IMR-90 (cell line): ENCODE measurements at regions not wholly inside any gene's neighbourhood (a gene's known extent, or its start where the extent isn't known, plus 50 kb on each side); places are given as distances from the start of the nearest gene placed in this dataset.

Experiments
- ATAC-seq: fragments of 200-7000 bp; cut with Tn5 transposase; 2 replicates; pipeline ENCODE4 v1.9.1; 2020; ENCODE audit warnings: low read depth, mild to moderate bottlenecking, moderate library complexity
- BruUV-seq: library from RNA; stranded (reverse); fragments of 400-500 nt; replicated peaks from 2 replicates; lab custom pipeline; 2021; lab: Mats Ljungman, UMichigan
- CTCF ChIA-PET: fragments of 300-600 bp; formaldehyde crosslinking; extraction: SDS; loops from one replicate; lab custom pipeline; 2021; ENCODE audit warnings: antibody characterized with exemption; lab: Yijun Ruan, JAX
- POLR2A ChIA-PET: fragments of 300-600 bp; sonication (Branson Sonifier 250); formaldehyde crosslinking; loops from one replicate; lab custom pipeline; 2022; ENCODE audit warnings: antibody characterized with exemption; ENCODE audit not compliant: unreplicated experiment; lab: Charles Lee
- DNase-seq: peaks from one replicate; pipeline ENCODE4 v3.0.0; 2013
- H2AFZ ChIP-seq: replicated peaks from 2 replicates; pipeline ENCODE3; 2013; ENCODE audit warnings: low read length, mild to moderate bottlenecking; ENCODE audit not compliant: poor library complexity
- H2AK5ac ChIP-seq: 2 replicates; pipeline ENCODE4 v1.6.1; 2013; ENCODE audit warnings: low read depth, low read length, inconsistent platforms
- H2AK9ac ChIP-seq: replicated peaks from 2 replicates; pipeline ENCODE3; 2013; ENCODE audit warnings: mild to moderate bottlenecking, low read depth, low read length, moderate library complexity; ENCODE audit not compliant: poor library complexity
- H2BK120ac ChIP-seq: 2 replicates; pipeline ENCODE4 v1.6.1; 2013; ENCODE audit warnings: low read depth, low read length, inconsistent platforms
- H2BK15ac ChIP-seq: 3 replicates; pipeline ENCODE4 v1.6.1; 2013; ENCODE audit warnings: low read depth, low read length, inconsistent platforms
- H2BK20ac ChIP-seq: 2 replicates; pipeline ENCODE4 v1.6.1; 2013; ENCODE audit warnings: low read depth, mild to moderate bottlenecking, inconsistent platforms, low read length, moderate library complexity
- H2BK5ac ChIP-seq: 2 replicates; pipeline ENCODE4 v1.6.1; 2013; ENCODE audit warnings: mild to moderate bottlenecking, low read depth, low read length, inconsistent platforms; ENCODE audit not compliant: poor library complexity, severe bottlenecking
- H3K14ac ChIP-seq: replicated peaks from 2 replicates; pipeline ENCODE4 v1.6.1; 2013; ENCODE audit warnings: low read depth, low read length, inconsistent platforms
- H3K18ac ChIP-seq: 2 replicates; pipeline ENCODE4 v1.6.1; 2013; ENCODE audit warnings: low read depth, low read length, control low read depth
- H3K23ac ChIP-seq: 2 replicates; pipeline ENCODE4 v1.6.1; 2013; ENCODE audit warnings: low read depth, low read length, inconsistent platforms
- H3K27ac ChIP-seq: 2 replicates; pipeline ENCODE4 v1.5.1; 2013; ENCODE audit warnings: mild to moderate bottlenecking, control low read depth, low read length; ENCODE audit not compliant: insufficient read depth
- H3K27me3 ChIP-seq: 2 replicates; pipeline ENCODE4 v1.6.1; 2013; ENCODE audit warnings: low read length; ENCODE audit not compliant: control insufficient read depth, insufficient read depth
- H3K36me3 ChIP-seq: 2 replicates; pipeline ENCODE4 v1.6.1; 2013; ENCODE audit warnings: low read length, mixed read lengths; ENCODE audit not compliant: control insufficient read depth, insufficient read depth
- H3K4ac ChIP-seq: 2 replicates; pipeline ENCODE4 v1.6.1; 2013; ENCODE audit warnings: low read depth, low read length, inconsistent platforms
- H3K4me1 ChIP-seq: 2 replicates; pipeline ENCODE4 v1.6.1; 2013; ENCODE audit warnings: low read length, mixed read lengths; ENCODE audit not compliant: control insufficient read depth, insufficient read depth
- H3K4me2 ChIP-seq: 2 replicates; pipeline ENCODE4 v1.6.1; 2013; ENCODE audit warnings: low read depth, mild to moderate bottlenecking, control low read depth, low read length, moderate library complexity
- H3K4me3 ChIP-seq: 2 replicates; pipeline ENCODE4 v1.5.1; 2013; ENCODE audit warnings: low read depth, mild to moderate bottlenecking, control low read depth, low read length, moderate library complexity; ENCODE audit not compliant: insufficient read depth
- H3K56ac ChIP-seq: 2 replicates; pipeline ENCODE4 v1.6.1; 2013; ENCODE audit warnings: low read length, inconsistent platforms; ENCODE audit not compliant: insufficient read depth; ENCODE audit errors: extremely low read depth
- H3K79me1 ChIP-seq, 2 experiments: 2 replicates each; pipeline ENCODE4 v1.6.1; 2013; ENCODE audit warnings: low read length in 2 of 2, inconsistent platforms in 1 of 2, low read depth in 1 of 2
- H3K9ac ChIP-seq: 2 replicates; pipeline ENCODE4 v1.6.1; 2013; ENCODE audit warnings: low read depth, low read length, control low read depth
- H3K9me1 ChIP-seq: 2 replicates; pipeline ENCODE4 v1.6.1; 2013; ENCODE audit warnings: low read length, inconsistent platforms; ENCODE audit not compliant: insufficient read depth
- H3K9me3 ChIP-seq: 2 replicates; pipeline ENCODE4 v1.6.1; 2013; ENCODE audit warnings: low read length; ENCODE audit not compliant: control insufficient read depth, insufficient read depth
- H4K20me1 ChIP-seq: 2 replicates; pipeline ENCODE4 v1.6.1; 2013; ENCODE audit warnings: low read length, inconsistent platforms; ENCODE audit not compliant: insufficient read depth
- H4K5ac ChIP-seq: 2 replicates; pipeline ENCODE4 v1.6.1; 2013; ENCODE audit warnings: mild to moderate bottlenecking, low read depth, low read length, control low read depth
- H4K8ac ChIP-seq, 2 experiments: 2 replicates each; pipeline ENCODE4 v1.6.1; 2013; ENCODE audit warnings: low read depth in 2 of 2, low read length in 2 of 2, control low read depth in 1 of 2, inconsistent platforms in 1 of 2
- H4K91ac ChIP-seq: 2 replicates; pipeline ENCODE4 v1.6.1; 2013; ENCODE audit warnings: low read depth, low read length, inconsistent platforms; ENCODE audit not compliant: insufficient read depth
- BHLHE40 ChIP-seq: fragments of 150-350 bp; IDR thresholded peaks from 2 replicates; pipeline ENCODE4 v1.6.1; 2016; ENCODE audit warnings: mild to moderate bottlenecking, low read depth, low read length
- CEBPB ChIP-seq: IDR thresholded peaks from 2 replicates; pipeline ENCODE4 v1.6.1; 2012; ENCODE audit warnings: low read depth, low read length, improper control_type of control experiment
- CHD1 ChIP-seq: IDR thresholded peaks from 2 replicates; pipeline ENCODE4 v1.6.1; 2012; ENCODE audit warnings: low read depth, low read length, improper control_type of control experiment
- FOS ChIP-seq: fragments of 150-350 bp; IDR thresholded peaks from 2 replicates; pipeline ENCODE4 v1.6.1; 2016; ENCODE audit warnings: low read depth, low read length
- MAFK ChIP-seq: IDR thresholded peaks from 2 replicates; pipeline ENCODE4 v1.6.1; 2012; ENCODE audit warnings: low read depth, low read length, improper control_type of control experiment
- MAZ ChIP-seq: IDR thresholded peaks from 2 replicates; pipeline ENCODE4 v1.6.1; 2012; ENCODE audit warnings: low read depth, mild to moderate bottlenecking, low read length, improper control_type of control experiment, moderate library complexity, borderline replicate concordance
- MXI1 ChIP-seq: IDR thresholded peaks from 2 replicates; pipeline ENCODE4 v1.6.1; 2012; ENCODE audit warnings: low read depth, mild to moderate bottlenecking, low read length, moderate library complexity, borderline replicate concordance
- NFE2L2 ChIP-seq: fragments of 150-350 bp; IDR thresholded peaks from 2 replicates; pipeline ENCODE4 v1.6.1; 2016; ENCODE audit warnings: low read depth, mild to moderate bottlenecking, low read length
- POLR2A ChIP-seq: IDR thresholded peaks from 2 replicates; pipeline ENCODE4 v1.6.1; 2012; ENCODE audit warnings: mild to moderate bottlenecking, low read depth, low read length
- RAD21 ChIP-seq: IDR thresholded peaks from 2 replicates; pipeline ENCODE4 v1.6.1; 2012; ENCODE audit warnings: low read length, improper control_type of control experiment
- RCOR1 ChIP-seq: IDR thresholded peaks from 2 replicates; pipeline ENCODE4 v1.6.1; 2012; ENCODE audit warnings: mild to moderate bottlenecking, low read length, improper control_type of control experiment; ENCODE audit not compliant: insufficient replicate concordance
- RFX5 ChIP-seq: IDR thresholded peaks from 2 replicates; pipeline ENCODE4 v1.8.0; 2012; ENCODE audit warnings: low read depth, mild to moderate bottlenecking, low read length, moderate library complexity
- SMC3 ChIP-seq: fragments of 150-350 bp; IDR thresholded peaks from 2 replicates; pipeline ENCODE4 v1.6.1; 2016; ENCODE audit warnings: low read depth, mild to moderate bottlenecking, antibody characterized with exemption, low read length, moderate library complexity
- WGBS, 2 experiments: methylation state at CpG; one replicate each; pipeline versions ENCODE4 v1.1.5 to v1.1.7; 2013; ENCODE audit warnings: missing lambda C conversion rate in 2 of 2; ENCODE audit not compliant: insufficient read length in 1 of 2; ENCODE audit errors: extremely low coverage in 2 of 2; 5-methylcytosine and 5-hydroxymethylcytosine counted together
- dilution Hi-C: fragments of 300-500 bp; cut with HindIII; formaldehyde crosslinking; loops from one replicate; pipeline ENCODE4 v1.14.3; 2018; ENCODE audit warnings: low sequenced_read_pairs; ENCODE audit not compliant: unreplicated experiment
- in situ Hi-C: fragments of 300-500 bp; cut with MboI; formaldehyde crosslinking; loops from 3 replicates; pipeline ENCODE4 v1.14.3; 2019; ENCODE audit warnings: low sequenced_read_pairs, inconsistent platforms, mixed read lengths
- intact Hi-C: fragments of 100-400 bp; cut with micrococcal nuclease; formaldehyde crosslinking; loops from 2 replicates; pipeline ENCODE4 v1.10.0; 2022
- TF ChIP-seq, protein P1 (sequence below): conservative IDR thresholded peaks from 2 replicates; pipeline ENCODE4 v1.5.1; 2012; ENCODE audit warnings: mild to moderate bottlenecking, low read depth, low read length, improper control_type of control experiment
- TF ChIP-seq, protein P2 (sequence below): fragments of 150-350 bp; IDR thresholded peaks from 2 replicates; pipeline ENCODE4 v1.6.1; 2016; ENCODE audit warnings: low read depth, mild to moderate bottlenecking, low read length, moderate library complexity, borderline replicate concordance
- TF ChIP-seq, protein P3 (sequence below): fragments of 150-350 bp; IDR thresholded peaks from 2 replicates; pipeline ENCODE4 v1.6.1; 2017; ENCODE audit warnings: mild to moderate bottlenecking, antibody characterized with exemption, low read length, low read depth

DNA sequence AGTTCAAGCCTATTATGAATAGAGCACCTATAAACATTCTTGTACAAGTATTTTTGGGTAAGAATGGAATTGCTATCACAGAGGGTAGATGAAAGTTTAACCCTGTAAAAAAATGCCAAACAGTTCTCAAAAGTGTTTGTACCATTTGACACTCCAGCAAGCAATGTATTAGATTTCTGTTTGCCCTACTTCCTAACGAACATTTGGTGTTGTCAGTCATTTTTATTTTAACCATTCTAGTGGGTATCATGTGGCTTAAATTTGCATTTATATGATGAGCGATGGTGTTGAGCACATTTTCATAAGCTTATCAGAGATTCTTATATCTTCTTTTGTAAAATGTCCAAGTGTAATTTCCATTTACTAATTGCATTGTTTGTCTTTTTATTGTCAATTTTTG, 608.2 kb upstream of the ACVR2A start:
- intact Hi-C loops (no loop called here), dilution Hi-C loops (no loop called here), in situ Hi-C loops (no loop called here)
- no peak overlapping the region for H2AK9ac ChIP-seq
- no peak overlapping the region for H2AK5ac ChIP-seq
- no peak overlapping the region for H4K91ac ChIP-seq
- no peak overlapping the region for H2BK5ac ChIP-seq
- no peak overlapping the region for H2BK20ac ChIP-seq
- no peak overlapping the region for H3K4me3 ChIP-seq
- H3K9me3 ChIP-seq, result peaks cover under 1% of the 10 kb centered on the region; the same call in 1 of the 2 replicates
- no peak overlapping the region for H2AFZ ChIP-seq
- WGBS, 2 experiments, result no CpG with 5 or more reads among the region's 2 CpGs
- no peak overlapping the region for H3K23ac ChIP-seq
- no peaks in the 10 kb centered on the region for H3K4me1 ChIP-seq
- no peak overlapping the region for H3K27ac ChIP-seq
- H3K56ac ChIP-seq, result no peak overlapping the region
- no peak overlapping the region for H2BK15ac ChIP-seq
- ATAC-seq (no peak), DNase-seq (no peak)
- H3K4ac ChIP-seq, result no peak overlapping the region
- no TSS peak for BruUV-seq
- H3K14ac ChIP-seq, result no peak overlapping the region
- ChIA-PET CTCF (no interaction called here), POLR2A (no interaction called here)
- TF ChIP-seq CHD1 (no peak), MAZ (no peak), SMC3 (no peak), FOS (no peak), BHLHE40 (no peak), MXI1 (no peak), CEBPB (no peak), RAD21 (no peak), POLR2A (no peak), RFX5 (no peak), NFE2L2 (no peak), MAFK (no peak), RCOR1 (no peak)
- TF ChIP-seq, protein P1, sequence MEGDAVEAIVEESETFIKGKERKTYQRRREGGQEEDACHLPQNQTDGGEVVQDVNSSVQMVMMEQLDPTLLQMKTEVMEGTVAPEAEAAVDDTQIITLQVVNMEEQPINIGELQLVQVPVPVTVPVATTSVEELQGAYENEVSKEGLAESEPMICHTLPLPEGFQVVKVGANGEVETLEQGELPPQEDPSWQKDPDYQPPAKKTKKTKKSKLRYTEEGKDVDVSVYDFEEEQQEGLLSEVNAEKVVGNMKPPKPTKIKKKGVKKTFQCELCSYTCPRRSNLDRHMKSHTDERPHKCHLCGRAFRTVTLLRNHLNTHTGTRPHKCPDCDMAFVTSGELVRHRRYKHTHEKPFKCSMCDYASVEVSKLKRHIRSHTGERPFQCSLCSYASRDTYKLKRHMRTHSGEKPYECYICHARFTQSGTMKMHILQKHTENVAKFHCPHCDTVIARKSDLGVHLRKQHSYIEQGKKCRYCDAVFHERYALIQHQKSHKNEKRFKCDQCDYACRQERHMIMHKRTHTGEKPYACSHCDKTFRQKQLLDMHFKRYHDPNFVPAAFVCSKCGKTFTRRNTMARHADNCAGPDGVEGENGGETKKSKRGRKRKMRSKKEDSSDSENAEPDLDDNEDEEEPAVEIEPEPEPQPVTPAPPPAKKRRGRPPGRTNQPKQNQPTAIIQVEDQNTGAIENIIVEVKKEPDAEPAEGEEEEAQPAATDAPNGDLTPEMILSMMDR, result no peak
- TF ChIP-seq, protein P2, sequence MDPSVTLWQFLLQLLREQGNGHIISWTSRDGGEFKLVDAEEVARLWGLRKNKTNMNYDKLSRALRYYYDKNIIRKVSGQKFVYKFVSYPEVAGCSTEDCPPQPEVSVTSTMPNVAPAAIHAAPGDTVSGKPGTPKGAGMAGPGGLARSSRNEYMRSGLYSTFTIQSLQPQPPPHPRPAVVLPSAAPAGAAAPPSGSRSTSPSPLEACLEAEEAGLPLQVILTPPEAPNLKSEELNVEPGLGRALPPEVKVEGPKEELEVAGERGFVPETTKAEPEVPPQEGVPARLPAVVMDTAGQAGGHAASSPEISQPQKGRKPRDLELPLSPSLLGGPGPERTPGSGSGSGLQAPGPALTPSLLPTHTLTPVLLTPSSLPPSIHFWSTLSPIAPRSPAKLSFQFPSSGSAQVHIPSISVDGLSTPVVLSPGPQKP, result no peak
- TF ChIP-seq, protein P3, sequence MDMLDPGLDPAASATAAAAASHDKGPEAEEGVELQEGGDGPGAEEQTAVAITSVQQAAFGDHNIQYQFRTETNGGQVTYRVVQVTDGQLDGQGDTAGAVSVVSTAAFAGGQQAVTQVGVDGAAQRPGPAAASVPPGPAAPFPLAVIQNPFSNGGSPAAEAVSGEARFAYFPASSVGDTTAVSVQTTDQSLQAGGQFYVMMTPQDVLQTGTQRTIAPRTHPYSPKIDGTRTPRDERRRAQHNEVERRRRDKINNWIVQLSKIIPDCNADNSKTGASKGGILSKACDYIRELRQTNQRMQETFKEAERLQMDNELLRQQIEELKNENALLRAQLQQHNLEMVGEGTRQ, result no peak
- H3K36me3 ChIP-seq, result no peaks in the 10 kb centered on the region
- no peaks in the 10 kb centered on the region for H3K27me3 ChIP-seq
- H4K5ac ChIP-seq, result no peak overlapping the region
- H4K8ac ChIP-seq, result no peak overlapping the region
- H2BK120ac ChIP-seq, result no peak overlapping the region
- H3K79me1 ChIP-seq, result no peaks in the 10 kb centered on the region
- H3K9ac ChIP-seq, result no peak overlapping the region
- H3K9me1 ChIP-seq, result no peaks in the 10 kb centered on the region
- H3K4me2 ChIP-seq, result no peak overlapping the region
- no peaks in the 10 kb centered on the region for H4K20me1 ChIP-seq
- no peak overlapping the region for H3K18ac ChIP-seq
